ENCODE measurements at regions not wholly inside any gene's neighbourhood (a gene's known extent, or its start where the extent isn't known, plus 50 kb on each side); places are given as distances from the start of the nearest gene placed in this dataset.

DNA sequence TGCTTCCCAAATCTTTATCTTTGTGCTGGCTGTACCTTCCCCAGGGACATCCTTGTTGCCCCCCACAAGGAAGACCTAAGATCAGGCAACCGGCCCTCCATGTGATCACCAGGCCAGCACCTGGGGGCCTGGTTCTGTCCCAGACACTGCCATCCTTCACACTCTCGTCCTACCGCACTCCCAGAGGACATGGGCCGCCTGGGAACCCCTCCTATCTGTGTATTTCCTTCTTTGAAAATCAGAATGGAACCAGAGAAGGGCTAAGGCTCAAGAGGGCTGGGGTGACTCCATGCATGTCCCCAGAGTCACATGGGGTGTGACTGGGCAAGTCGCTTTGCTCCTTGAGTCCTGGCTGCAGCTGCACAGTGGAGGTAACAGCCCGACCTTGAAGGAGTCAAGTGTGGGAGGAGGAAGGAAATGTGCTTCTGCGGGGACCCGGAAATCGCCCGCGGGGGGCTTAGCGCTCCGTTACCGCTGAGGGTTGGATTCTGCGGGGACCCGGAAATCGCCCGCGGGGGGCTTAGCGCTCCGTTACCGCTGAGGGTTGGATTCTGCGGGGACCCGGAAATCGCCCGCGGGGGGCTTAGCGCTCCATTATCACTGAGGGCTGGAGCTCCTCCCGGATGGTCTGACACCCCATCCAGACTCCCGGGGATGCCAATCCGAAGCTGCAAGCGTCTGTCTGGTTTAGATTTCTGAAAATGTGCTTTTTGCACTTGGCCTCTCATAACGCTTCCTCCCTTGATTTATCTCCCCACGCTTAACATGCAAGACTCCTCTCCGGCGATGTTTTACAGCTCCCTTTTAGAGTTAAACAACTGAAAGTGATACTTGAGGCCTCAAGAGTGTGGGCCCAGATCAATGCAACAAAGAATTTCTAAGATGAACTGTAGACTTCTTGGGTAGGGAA, 278.9 kb downstream of the NPHP4 start:
- no peak for DNase-seq (ENCODE audit: low spot score)

DNA sequence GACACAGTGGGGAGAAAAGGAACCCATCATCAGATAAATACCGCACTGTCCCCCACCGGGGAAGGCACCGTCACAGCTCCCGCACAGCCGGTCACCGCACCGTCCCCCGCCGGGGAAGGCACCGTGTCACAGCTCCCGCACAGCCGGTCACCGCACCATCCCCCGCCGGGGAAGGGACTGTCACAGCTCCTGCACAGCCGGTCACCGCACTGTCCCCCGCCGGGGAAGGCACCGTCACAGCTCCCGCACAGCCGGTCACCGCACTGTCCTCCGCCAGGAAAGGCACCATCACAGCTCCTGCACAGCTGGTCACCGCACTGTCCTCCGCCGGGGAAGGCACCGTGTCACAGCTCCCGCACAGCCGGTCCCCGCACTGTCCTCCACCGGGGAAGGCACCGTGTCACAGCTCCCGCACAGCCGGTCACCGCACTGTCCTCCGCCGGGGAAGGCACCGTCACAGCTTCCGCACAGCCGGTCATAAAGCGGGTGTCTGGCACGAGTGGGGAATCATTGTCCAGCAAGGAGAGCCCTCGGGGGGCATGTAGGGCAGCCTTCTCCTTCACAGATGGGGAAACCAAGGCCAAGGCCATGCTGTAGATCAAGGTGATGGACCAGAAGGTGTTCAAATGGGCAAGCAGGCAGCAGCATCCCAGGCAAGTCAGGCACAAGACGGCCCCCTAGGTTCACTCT, 280.1 kb downstream of the NPHP4 start:
- DNase-seq (ENCODE audit: low spot score) = no peak

DNA sequence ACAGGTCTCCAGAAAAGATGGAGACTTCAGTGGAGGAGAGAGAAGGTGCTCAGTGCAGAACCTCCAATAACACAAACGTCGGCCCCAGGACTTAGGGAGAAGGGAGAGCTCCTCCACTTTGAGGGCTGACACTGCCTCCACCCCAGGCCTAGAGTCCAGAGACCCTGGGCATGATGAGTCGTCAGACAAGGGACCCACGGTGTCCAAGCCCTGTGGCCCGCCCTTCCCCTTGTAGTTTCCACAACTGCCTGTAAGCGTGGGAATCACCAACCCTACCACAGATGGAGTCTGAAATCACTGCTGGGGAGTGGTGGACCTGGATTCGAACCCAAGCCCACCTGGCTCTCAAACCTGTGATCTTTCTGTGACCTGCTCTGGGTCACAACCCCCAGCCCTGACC, 281.1 kb downstream of the NPHP4 start:
- DNase-seq (ENCODE audit: low spot score) = no peak

DNA sequence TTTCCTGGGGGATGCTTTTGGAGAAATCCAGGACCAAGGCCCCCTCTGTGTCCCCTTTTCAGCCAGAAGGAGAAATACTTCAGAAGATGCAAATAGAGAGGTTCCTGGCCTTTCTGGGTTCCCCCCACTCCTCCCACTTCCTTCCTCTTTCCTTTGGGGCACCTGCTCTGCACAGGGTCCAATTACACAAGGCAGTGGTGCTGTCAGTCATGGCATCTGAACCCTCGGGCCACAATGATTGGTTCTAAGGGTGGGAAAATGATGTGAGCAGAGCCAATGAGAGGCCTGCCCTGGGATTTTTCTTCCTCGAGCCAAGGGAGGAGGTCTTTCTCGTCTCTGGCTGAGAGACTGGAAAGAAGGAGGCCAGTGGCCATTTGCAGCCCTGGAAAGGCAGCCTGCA, 282.2 kb downstream of the NPHP4 start:
- no peak for DNase-seq (ENCODE audit: low spot score)

DNA sequence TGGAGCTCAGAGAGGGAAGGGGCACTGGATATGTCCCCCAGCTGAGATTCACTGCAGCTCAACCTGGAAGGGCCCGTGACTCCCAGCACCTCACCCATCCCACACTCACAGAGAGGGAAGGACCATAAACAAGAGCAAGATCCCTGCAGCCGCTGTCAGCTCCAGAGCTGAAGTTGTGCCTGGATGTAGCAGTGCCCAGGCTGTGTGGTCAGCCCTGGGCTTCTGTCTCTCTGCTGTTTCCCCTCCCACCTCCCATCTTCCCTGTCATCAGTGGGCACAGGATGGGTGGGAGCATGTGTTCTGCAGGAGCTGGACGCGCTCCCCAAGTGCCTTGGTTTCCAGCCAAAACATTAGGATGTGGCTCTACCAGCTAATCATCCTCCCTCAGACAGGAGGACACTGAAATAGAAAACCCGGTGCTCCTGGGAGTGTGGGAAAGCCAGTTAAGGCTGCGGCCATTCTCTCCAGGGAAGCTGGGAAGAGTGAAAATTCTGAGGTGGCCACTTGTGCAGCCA, 282.7 kb downstream of the NPHP4 start:
- no peak for DNase-seq (ENCODE audit: low spot score)

DNA sequence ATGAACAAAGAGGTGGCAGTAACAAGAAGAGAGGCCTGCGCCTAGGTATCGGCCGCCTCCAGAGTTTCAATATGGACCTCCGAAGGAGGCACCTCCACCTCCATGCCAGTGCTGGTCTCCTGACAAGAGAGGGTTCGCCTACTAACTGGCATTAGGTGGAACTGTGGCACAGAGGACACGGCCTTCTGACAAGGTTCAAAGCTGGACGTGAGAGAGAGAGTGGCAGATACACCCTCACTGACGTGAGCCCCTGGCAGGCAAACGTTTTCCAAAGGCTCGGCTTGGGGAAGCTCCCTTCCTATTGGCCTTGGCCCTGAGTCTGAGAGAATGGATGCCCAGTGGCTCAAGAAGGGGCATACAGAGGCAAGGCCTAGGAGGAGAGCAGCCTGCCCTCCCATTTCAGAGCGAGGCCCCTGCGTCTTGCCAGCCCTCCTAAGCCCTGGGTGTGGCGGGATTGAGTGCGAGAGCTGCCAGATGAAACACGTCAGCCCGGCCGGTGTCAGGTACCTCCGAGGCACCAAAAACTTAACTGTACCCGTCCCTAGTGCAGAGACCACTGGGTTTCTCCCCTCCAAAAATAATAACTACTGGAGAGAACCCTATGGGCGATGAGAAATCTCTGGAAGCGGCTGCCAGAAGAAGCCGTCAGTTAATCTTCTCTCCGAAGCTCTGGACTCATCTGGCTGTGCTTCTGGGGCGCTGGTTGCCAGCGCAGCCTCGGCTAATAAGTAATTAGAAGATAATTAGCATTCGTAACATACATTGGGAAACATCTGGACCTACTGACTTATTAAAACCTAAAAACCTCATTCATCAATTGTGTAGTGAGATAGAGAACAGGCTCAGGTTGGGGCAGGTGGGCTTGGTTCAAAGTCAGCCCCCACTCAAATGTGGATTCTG, 283.6 kb downstream of the NPHP4 start:
- no peak for DNase-seq (ENCODE audit: low spot score)

DNA sequence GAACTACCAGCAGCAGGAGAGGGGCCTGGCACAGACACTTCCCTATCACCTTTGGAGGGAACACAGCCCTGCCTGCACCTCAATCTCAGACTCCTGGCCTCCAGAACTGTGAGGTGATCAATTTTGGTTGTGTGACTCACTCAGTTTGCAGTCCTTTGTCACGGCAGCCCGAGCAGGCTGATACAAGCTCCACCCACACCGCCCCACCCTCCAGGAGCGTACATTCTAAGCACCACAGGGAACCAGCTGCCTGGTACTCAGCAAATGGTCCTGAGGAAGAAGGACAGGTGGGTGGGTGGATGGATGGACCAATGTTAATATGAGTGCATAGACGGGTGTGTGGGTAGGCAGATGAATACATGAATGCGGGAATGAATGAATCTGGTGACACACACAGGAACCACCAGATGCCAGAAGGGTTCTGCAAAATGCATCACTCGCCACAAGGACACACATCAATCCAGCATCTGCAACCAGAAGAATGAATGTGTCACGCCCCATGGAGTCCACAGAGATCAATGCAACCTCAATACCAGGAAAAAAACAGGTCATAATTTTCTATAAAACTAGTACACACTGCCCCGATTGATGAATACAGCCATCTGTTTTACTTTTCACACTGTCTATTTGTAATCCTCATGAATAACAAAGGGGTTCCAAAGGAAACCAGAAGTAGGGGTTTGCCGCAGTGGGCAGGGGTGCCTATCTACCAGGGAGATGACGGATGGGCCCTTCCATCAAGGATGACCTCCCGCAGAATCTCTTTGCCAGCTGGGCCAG, 284.5 kb downstream of the NPHP4 start:
- DNase-seq (ENCODE audit: low spot score) = no peak

DNA sequence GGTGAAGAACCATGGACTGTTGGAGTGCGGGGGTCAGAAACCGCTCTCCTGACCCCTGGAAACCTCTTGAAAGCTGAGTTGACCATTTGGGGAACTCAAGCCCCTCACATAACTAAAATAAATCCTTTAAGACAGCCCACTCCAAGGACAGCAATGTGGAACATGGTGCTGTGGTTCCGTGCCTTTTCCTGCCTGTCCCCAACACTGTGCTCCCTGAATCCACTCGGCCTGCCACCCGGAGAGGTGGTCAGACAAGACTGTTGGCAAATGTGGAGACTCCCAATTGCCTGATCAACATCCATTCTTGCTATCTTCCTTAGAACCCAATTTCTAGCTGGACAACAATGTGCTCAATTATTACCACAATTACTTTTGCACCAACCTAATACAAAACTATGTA, 286.0 kb downstream of the NPHP4 start:
- no peak for DNase-seq (ENCODE audit: low spot score)

DNA sequence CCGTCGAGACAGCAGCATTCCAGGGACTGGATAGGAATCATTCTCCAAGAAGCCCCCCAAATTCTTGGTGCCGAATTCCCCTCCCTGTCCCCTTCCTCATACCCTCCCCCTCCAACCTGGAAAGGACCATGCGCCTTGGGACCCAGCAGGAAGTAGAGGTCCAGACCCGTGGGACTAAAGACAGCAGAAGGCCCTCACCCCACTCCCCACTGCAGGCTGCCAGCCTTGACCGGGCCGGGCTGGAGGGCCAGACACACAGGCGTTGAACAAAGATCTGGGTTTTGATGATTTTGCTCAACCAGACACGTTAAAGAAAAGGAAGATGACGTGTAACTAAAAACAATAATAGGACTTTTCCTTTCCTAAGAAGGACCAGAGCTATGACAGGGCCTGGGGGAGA, 286.5 kb downstream of the NPHP4 start:
- no peak for DNase-seq (ENCODE audit: low spot score)

DNA sequence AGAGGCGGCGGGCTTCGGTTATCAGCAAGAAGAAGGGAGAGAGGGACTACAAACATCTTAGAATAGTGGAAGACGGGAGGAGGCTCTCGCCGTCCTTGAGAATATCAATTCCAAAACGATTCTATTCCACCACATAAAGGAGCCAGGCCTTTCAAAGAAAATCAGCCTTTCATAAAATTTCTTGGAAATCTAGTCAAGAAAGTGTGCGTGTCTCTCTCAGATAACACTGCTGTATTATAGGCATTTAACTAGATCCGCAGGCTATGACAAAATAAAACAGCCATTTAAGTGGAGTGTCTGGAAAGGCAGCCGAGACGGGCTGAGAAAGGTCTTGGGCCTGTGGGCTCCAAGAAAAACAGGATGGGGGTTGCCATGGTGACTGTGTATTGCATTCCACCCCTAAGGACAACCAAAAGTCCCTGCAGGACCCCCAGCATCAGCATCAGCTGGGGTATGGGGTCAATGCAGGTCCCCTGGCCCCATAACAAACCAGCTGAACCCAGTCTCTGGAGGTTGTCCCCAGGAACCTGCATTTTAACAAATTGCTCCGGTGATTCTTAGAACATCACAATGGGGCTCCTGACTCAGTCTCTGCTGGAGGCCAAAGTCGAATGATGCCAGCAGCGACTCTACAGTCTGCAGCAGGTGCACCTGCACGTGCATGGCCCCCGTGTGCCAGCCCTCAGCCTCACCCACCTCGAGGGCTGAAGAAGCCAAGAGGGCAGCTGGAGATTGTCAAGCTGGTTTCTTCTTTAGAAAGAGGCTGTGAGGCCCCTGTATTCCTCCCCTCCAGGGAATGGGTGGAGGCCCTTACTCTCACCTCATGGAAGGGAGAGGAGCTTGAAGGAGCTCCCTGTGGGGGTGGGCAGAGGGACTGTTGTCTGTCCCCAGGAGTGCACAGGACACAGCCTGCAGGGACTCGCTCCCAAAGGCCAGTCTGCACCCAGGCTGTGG, 287.4 kb downstream of the NPHP4 start:
- no peak for DNase-seq (ENCODE audit: low spot score)

DNA sequence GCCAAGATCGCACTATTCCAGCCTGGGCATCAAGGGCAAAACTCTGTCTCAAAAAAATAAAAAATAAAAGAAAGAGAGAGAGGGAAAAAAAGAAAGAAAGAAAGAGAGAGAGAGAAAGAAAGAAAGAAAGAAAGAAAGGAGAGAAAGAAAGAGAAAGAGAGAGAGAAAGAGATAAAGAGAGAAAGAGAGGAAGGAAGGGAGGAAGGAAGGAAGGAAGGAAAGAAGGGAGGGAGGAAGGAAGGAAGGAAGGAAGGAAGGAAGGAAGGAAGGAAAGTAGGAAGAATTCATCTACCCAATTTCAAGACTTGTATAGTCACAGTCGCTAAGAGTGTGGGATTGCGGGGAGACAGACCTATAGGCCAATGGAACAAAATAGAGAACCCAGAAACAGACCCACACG, 290.6 kb downstream of the NPHP4 start:
- no peak for DNase-seq (ENCODE audit: low spot score)

DNA sequence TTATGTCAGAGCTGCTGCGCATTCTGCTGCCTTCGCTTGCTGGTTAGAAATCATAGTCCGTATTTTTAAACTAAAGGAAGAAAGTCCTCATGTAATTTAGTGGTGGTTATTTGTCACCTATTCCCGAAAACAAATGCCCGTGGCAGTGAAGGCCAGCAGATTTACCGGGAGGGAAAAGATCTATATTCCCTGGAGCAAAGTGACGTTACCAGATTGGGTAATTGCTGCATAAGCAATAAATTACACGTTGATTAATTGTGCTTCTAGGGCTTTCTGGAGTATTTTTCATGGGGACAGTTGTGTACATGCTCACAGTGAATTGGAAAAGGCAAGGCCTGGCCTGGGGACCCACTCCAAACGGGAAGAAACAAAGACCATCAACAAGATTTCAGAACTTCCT, 298.7 kb downstream of the NPHP4 start:
- DNase-seq (ENCODE audit: low spot score) = no peak

DNA sequence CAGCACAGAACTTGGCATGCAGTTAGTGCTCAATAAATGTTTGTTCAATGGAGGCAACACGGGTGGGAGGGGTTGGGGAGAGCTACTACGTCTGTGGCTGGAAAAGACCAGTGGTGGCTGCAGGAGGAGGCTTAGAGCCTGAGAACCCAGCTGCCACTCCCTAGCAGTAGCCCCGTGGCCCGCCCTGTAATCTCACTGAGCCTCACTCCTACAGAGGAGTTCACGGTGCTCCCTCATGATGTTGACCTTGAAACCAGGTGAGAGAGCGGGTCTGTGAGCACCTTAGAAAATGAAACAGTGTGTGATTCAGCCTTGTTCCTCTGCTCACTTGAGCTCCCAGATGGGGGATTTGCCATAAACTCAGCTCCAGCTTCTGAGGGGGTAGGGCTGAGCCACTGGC, 299.6 kb downstream of the NPHP4 start:
- no peak for DNase-seq (ENCODE audit: low spot score)

DNA sequence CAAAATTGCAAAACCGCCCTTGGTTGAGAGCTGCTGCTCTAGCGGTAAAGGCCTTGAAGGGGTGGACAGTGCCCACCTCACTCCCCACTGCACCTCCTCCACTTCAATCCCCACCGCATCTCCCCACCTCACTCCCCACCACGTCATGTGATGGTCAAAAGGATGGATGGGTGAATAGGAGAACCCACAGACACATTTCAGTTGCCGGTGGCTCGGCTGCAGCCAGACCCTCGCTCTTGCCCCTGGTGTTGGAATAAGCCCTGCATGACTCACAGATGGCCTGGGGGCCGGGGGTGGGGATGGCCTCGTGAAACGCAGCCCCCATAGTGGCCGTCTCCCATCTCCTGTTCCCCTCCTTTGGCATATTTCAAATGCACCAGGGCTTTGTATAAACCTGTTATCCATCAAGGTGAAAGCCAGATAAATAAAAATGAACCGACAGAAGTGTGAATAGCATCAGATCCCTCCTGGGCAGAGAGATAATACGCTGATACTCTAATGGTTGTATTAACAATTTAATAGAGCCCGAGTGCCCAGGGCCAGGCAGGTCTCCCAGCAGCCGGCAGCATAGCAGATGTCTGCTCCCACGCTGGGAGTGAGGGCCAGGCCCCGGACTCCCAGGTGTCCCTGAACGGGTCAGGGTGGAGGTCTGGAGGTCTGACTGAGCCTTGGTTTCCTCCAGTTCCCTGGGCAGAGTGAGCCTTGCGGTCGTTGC, 300.3 kb downstream of the NPHP4 start:
- DNase-seq (ENCODE audit: low spot score) = no peak

DNA sequence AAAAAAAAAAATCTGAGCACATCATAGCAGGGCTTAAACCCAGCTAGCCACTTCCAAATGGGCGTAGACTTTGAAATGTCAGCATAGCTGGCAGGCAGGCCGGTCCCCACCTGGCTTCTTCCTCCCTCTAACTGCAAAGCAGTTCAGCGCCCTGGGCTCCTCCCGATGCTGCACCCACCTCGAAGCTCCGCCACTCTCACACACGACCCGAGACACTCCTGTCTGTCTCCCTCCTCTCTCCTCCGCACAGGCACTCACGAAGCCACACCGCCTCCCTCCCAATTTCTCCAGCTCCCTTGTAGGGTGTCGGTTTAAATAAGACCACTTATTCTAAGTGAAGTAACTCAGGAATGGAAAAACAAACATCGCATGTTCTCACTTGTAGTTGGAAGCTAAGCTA, 301.3 kb downstream of the NPHP4 start:
- DNase-seq (ENCODE audit: low spot score) = no peak

DNA sequence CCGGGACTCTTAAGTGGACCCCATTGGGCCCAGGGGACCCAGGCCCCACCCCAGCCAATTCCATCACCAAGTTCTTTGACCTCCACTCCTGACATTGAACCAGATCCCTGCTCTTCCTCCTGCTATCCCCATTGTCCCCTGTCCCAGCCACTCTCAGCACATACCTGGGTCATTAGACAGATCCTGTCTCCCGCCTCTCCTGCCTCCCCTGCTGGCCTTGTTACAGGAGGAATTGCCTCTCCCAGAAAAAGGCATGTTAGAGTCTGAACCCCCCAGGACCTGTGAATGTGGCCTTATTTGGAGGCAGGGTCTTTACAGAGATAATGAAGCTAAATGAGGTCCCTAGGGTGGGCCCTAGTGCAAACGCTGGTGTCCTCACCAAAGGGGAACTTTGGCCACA, 301.9 kb downstream of the NPHP4 start:
- no peak for DNase-seq (ENCODE audit: low spot score)

DNA sequence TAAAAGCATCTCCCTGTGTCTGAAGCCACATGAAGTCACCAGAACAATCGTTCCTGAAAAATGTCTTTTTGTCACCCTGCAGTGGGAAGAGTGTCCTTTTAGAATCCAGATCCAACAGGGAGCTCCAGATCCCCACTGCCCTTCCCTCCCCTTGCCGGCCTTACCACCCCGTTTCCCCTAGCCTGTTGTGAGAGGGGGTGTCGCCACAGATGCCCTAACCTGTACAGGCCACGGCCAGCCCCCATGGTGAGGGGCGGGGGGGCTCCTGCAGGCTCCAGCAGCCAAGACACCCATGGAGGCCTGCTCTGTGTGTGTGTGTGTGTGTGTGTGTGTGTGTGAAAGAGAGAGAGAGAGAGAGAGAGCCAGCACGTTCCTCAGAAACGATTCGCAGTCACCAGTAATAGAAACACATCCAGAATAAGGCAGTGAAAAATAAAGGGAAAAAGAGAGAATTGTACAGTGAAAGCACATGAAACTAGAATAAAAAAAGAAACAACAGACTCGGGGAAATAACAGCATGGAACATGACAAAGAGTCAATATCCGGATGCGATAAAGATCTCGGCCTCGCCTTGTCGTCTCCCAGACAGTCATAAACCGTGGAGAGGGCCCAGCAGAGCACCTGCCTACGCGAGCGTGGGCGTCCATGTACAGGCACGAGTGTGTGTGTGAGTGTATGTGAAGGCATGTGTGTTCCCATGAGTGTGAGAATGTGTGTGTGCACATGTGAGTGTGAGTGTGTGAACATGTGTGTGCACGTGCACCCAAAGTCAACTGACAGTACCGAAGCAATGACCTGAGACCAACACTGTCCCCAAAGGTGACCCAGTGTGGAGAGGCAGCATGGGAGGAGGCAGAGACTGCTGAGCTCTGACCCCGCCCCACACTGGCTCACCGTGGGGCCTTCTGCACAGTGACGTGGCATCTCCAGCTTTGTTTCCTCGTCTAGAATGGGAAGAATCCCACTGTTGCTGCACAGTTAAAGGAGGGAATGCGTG, 303.8 kb downstream of the NPHP4 start:
- no peak for DNase-seq (ENCODE audit: low spot score)

DNA sequence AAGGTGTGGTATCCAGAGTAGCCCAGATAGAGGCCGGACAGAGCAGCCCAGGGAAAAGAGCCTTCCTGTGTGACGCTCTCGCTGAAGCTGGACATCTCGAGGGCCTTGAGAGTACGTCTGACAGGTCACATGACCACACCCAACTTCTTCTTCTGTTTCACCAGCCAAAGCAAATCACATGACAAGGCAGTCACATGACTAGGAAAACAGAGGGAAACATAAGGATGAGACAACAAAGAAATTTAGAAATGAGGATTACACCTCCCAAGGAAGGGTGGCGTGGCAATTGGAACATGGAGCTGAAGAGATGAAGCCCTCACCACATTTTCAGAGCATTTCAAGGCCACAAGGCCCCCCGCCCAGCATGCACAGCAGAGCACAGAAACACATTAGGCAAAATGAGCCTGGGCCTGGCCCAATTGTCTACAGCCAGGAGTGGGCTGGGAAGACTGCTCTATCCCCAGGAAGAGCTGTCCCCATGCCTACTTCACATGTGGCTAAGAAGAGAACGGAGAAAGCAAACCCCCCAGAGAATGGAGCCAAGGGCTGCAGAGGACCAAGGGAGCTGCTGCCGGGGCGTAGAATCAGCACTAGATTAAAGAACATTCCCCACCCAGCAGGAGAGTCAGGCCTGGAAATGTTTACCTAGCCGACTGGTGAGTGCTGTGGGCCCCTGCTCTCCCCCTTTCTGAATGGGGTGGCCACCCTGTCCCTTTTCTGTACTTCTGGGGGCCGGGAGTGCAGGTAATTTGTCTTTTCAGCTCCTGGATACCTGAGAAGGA, 305.1 kb downstream of the NPHP4 start:
- DNase-seq (ENCODE audit: low spot score) = no peak
